HepG2 (cell line): ENCODE measurements at regions not wholly inside any gene's neighbourhood (a gene's known extent, or its start where the extent isn't known, plus 50 kb on each side); places are given as distances from the start of the nearest gene placed in this dataset.
A peak's percentile ranks its signal among the peaks of the same experiment; 100 is the strongest.

Experiments used
- CREBL2 ChIP-seq: sonication (generic); formaldehyde crosslinking; IDR thresholded peaks from 2 replicates; pipeline ENCODE4 v1.8.1; 2023; ENCODE audit warnings: missing genetic modification reagents, mild to moderate bottlenecking, borderline replicate concordance
- FIP1L1 ChIP-seq: fragments of 200-400 bp; formaldehyde crosslinking; IDR thresholded peaks from 2 replicates; pipeline ENCODE4 v1.6.1; 2018; ENCODE audit warnings: low read depth, mild to moderate bottlenecking, low read length, moderate library complexity, borderline replicate concordance; ENCODE audit not compliant: insufficient read depth
- GPN1 ChIP-seq: sonication (generic); formaldehyde crosslinking; IDR thresholded peaks from 2 replicates; pipeline ENCODE4 v1.5.1; 2020; ENCODE audit warnings: missing genetic modification reagents, borderline replicate concordance
- KIAA2018 ChIP-seq: sonication (generic); formaldehyde crosslinking; IDR thresholded peaks from 2 replicates; pipeline ENCODE4 v1.5.0; 2020; ENCODE audit warnings: mild to moderate bottlenecking, missing genetic modification reagents, borderline replicate concordance
- MEIS1 ChIP-seq: sonication (generic); formaldehyde crosslinking; IDR thresholded peaks from 2 replicates; pipeline ENCODE4 v1.9.0; 2021; ENCODE audit warnings: mild to moderate bottlenecking, missing genetic modification reagents, moderate library complexity, borderline replicate concordance
- PHF20 ChIP-seq: sonication (generic); formaldehyde crosslinking; IDR thresholded peaks from 2 replicates; pipeline ENCODE4 v1.5.0; 2020; ENCODE audit warnings: mild to moderate bottlenecking, missing genetic modification reagents
- SAP130 ChIP-seq: IDR thresholded peaks from 2 replicates; pipeline ENCODE4 v1.6.1; 2016; ENCODE audit warnings: low read depth
- SP2 ChIP-seq: sonication (generic); formaldehyde crosslinking; IDR thresholded peaks from 2 replicates; pipeline ENCODE4 v1.5.1; 2020; ENCODE audit warnings: mild to moderate bottlenecking, missing genetic modification reagents
- STAG1 ChIP-seq: sonication (generic); formaldehyde crosslinking; IDR thresholded peaks from 2 replicates; pipeline ENCODE4 v1.4.0; 2020; ENCODE audit warnings: missing genetic modification reagents
- YY1 ChIP-seq: IDR thresholded peaks from 2 replicates; pipeline ENCODE4 v1.6.1; 2011; ENCODE audit warnings: low read length, low read depth, moderate library complexity, mild to moderate bottlenecking; ENCODE audit not compliant: insufficient read depth, insufficient replicate concordance
- ZNF232 ChIP-seq: sonication (generic); formaldehyde crosslinking; IDR thresholded peaks from 2 replicates; pipeline ENCODE4 v1.4.0; 2020; ENCODE audit warnings: missing genetic modification reagents, borderline replicate concordance
- ZNF44 ChIP-seq: sonication (generic); formaldehyde crosslinking; IDR thresholded peaks from 2 replicates; pipeline ENCODE4 v1.5.1; 2020; ENCODE audit warnings: mild to moderate bottlenecking, missing genetic modification reagents
- ZNF512B ChIP-seq: sonication (generic); formaldehyde crosslinking; IDR thresholded peaks from 2 replicates; pipeline ENCODE4 v1.5.1; 2020; ENCODE audit warnings: missing genetic modification reagents, mild to moderate bottlenecking, borderline replicate concordance
- ZNF597 ChIP-seq: sonication (generic); formaldehyde crosslinking; IDR thresholded peaks from 2 replicates; pipeline ENCODE4 v1.5.0; 2020; ENCODE audit warnings: missing genetic modification reagents
- ZNF674 ChIP-seq: sonication (generic); formaldehyde crosslinking; IDR thresholded peaks from 2 replicates; pipeline ENCODE4 v1.5.0; 2020; ENCODE audit warnings: low read depth, mild to moderate bottlenecking, missing genetic modification reagents
- ZNF784 ChIP-seq: sonication (generic); formaldehyde crosslinking; IDR thresholded peaks from 2 replicates; pipeline ENCODE4 v1.5.1; 2020; ENCODE audit warnings: missing genetic modification reagents, mild to moderate bottlenecking, borderline replicate concordance
- ZSCAN29 ChIP-seq: sonication (generic); formaldehyde crosslinking; conservative IDR thresholded peaks from 2 replicates; pipeline ENCODE4 v1.4.0; 2020; ENCODE audit warnings: mild to moderate bottlenecking, missing genetic modification reagents

- TF ChIP-seq ZNF597 (CRISPR knock-in tag) (no peak), ZSCAN29 (no peak), ZNF674 (CRISPR knock-in tag) (no peak), ZNF784 (CRISPR knock-in tag) (no peak), KIAA2018 (no peak), SP2 (CRISPR knock-in tag) (no peak), CREBL2 (CRISPR knock-in tag) (no peak), SAP130 (0 out of 2 replicates have a peak, but pooled peaks have one; percentile 17), PHF20 (no peak), MEIS1 (CRISPR knock-in tag) (no peak), GPN1 (CRISPR knock-in tag) (no peak), ZNF44 (no peak), STAG1 (no peak), YY1 (no peak), ZNF232 (CRISPR knock-in tag) (no peak), ZNF512B (no peak), FIP1L1 (no peak)
Observed at GRCh38 chr1:3963554-3963953, 63.5 kb upstream of the C1orf174 start (continued).
